Chondrocyte (in vitro differentiated cells): ENCODE measurements at regions not wholly inside any gene's neighbourhood (a gene's known extent, or its start where the extent isn't known, plus 50 kb on each side); places are given as distances from the start of the nearest gene placed in this dataset.

Source experiments
- DNase-seq: peaks from one replicate; pipeline ENCODE4 v3.0.0; 2021; ENCODE audit warnings: mixed read lengths, low spot score
- H3K27ac Mint-ChIP-seq: one replicate; pipeline ENCODE4 v1.8.0; 2021; ENCODE audit warnings: mild to moderate bottlenecking, moderate library complexity, mixed read lengths; ENCODE audit not compliant: unreplicated experiment
- H3K27me3 Mint-ChIP-seq: 2 replicates; pipeline ENCODE4 v1.8.0; 2021; ENCODE audit warnings: low read depth, mixed read lengths
- H3K36me3 Mint-ChIP-seq: 2 replicates; pipeline ENCODE4 v1.8.0; 2021; ENCODE audit warnings: low read depth, mixed read lengths
- H3K4me1 Mint-ChIP-seq: 2 replicates; pipeline ENCODE4 v1.8.0; 2021; ENCODE audit warnings: low read depth, mild to moderate bottlenecking, mixed read lengths
- H3K4me3 Mint-ChIP-seq: one replicate; pipeline ENCODE4 v1.8.0; 2021; ENCODE audit warnings: mild to moderate bottlenecking, moderate library complexity, mixed read lengths; ENCODE audit not compliant: unreplicated experiment
- H3K9me3 Mint-ChIP-seq: 2 replicates; pipeline ENCODE4 v1.8.0; 2021; ENCODE audit warnings: low read depth, mixed read lengths
- TF ChIP-seq, protein P1 (sequence below): fragments of 200-600 bp; sonication (generic); IDR thresholded peaks from 2 replicates; pipeline ENCODE4 v1.5.0; 2021; ENCODE audit warnings: antibody characterized with exemption, mild to moderate bottlenecking, moderate library complexity

DNA sequence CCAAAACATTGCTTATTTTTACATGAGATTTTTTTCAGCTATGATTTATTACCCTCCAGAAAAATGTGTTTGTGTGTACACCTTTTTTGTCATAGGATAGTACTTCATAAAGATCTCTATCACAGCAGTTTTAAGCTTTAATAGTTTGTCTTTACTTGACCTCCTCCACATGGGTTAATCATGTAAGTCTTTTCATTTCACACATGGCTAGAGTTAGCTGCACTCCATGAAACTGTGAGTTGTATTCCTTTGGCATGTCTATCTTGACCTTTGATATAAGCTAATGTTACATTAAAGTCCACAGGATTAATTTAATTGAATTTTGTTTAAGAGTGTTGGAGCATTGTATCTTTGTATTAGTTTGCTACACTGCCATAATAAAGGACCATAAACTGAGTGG is 217.1 kb downstream of the OTOL1 start:
- Mint-ChIP-seq H3K4me3 (no peak overlapping the region), H3K27ac (no peak overlapping the region), H3K9me3 (peaks cover 15% of the 10 kb centered on the region), H3K36me3 (no peaks in the 10 kb centered on the region), H3K4me1 (no peaks in the 10 kb centered on the region), H3K27me3 (peaks cover 3% of the 10 kb centered on the region)
- no peak for DNase-seq
- TF ChIP-seq, protein P1, sequence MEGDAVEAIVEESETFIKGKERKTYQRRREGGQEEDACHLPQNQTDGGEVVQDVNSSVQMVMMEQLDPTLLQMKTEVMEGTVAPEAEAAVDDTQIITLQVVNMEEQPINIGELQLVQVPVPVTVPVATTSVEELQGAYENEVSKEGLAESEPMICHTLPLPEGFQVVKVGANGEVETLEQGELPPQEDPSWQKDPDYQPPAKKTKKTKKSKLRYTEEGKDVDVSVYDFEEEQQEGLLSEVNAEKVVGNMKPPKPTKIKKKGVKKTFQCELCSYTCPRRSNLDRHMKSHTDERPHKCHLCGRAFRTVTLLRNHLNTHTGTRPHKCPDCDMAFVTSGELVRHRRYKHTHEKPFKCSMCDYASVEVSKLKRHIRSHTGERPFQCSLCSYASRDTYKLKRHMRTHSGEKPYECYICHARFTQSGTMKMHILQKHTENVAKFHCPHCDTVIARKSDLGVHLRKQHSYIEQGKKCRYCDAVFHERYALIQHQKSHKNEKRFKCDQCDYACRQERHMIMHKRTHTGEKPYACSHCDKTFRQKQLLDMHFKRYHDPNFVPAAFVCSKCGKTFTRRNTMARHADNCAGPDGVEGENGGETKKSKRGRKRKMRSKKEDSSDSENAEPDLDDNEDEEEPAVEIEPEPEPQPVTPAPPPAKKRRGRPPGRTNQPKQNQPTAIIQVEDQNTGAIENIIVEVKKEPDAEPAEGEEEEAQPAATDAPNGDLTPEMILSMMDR, result no peak

DNA sequence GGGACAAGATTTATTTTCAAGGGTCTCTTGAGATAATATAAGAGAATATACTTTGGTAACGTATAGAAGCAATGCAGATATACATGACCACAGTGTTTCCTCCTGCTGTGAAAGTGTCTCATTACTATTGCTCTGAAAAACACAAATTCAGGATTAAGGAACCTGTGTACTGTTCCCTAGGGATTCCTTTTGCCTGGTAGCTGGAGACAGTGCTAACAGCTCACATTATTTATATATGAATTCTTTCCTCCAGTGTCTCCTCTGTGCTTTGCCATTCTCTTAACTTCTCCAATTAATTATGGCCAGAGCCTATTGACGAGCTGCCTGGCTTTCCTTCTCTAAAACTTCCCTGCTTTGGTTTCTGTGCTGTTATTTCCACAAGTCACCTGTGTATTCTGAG is 235.4 kb downstream of the OTOL1 start:
- TF ChIP-seq, protein P1, result no peak
- no peak overlapping the region for H3K27ac Mint-ChIP-seq
- peaks cover 6% of the 10 kb centered on the region for H3K27me3 Mint-ChIP-seq

DNA sequence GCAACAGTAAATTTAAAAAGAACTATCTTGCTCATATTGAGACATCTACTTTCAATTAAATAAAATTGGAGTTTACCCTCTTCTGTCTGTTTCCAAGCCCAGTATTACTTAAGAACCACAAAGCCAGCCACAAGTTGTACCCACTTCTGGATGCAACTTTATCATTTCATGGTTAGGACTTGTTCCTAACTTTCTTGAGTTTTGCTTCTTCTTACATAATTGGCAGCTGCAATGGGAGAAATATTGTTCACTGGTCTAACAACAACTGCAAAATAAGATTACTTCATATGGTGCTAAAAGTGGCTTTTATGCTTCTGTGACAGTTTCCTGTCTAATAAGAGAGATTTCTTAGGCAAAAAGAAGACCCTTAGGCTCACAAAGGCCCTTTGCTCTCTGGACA is 240.6 kb downstream of the OTOL1 start:
- TF ChIP-seq, protein P1, result no peak
- Mint-ChIP-seq H3K4me1 (no peaks in the 10 kb centered on the region), H3K27me3 (peaks cover 10% of the 10 kb centered on the region), H3K9me3 (no peaks in the 10 kb centered on the region), H3K36me3 (no peaks in the 10 kb centered on the region), H3K4me3 (no peak overlapping the region), H3K27ac (no peak overlapping the region)
- DNase-seq, result no peak

More for the DNA sequence above, 235.4 kb downstream of the OTOL1 start:
- H3K4me1 Mint-ChIP-seq, result no peaks in the 10 kb centered on the region
- no peak for DNase-seq
- no peaks in the 10 kb centered on the region for H3K9me3 Mint-ChIP-seq
- H3K4me3 Mint-ChIP-seq, result no peak overlapping the region
- H3K36me3 Mint-ChIP-seq, result no peaks in the 10 kb centered on the region

DNA sequence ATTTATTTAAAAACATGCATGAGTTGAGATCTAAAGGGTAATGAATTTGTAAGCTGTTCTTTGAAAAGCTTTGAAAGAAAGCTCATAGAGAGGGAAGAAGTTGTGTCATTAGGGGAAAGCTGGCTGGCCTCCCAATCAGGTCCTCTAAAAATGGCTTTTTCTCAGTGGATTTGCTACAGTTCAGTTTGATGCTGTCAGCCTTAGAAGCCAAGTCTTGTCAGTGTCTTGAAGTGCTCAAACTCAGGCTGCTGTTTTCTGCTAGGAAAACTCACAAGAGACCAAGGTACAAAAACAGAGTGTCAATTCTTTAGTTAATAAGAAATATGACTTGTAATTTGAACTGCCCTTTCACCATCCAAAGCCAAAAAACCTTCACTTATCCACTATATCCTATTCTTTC is 243.8 kb downstream of the OTOL1 start:
- Mint-ChIP-seq H3K4me1 (no peaks in the 10 kb centered on the region), H3K36me3 (no peaks in the 10 kb centered on the region)
- no peak for DNase-seq

DNA sequence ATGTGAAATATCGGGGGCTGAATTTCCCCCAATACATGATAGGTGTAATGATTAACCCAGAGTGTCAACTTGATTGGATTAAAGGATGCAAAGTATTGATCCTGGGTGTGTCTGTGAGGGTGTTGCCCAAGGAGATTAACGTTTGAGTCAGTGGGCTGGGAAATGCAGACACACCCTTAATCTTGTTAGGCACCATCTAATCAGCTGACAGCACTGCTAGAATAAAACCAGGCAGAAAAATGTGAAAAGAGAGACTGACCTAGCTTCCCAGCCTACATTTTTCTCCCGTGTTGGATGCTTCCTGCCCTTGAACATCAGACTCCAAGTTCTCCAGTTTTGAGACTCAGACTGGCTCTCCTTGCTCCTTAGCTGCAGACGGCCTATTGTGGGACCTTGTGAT is 247.8 kb downstream of the OTOL1 start:
- H3K4me1 Mint-ChIP-seq, result no peaks in the 10 kb centered on the region
- H3K9me3 Mint-ChIP-seq, result no peaks in the 10 kb centered on the region
- H3K27ac Mint-ChIP-seq, result no peak overlapping the region
- H3K36me3 Mint-ChIP-seq, result no peaks in the 10 kb centered on the region
- H3K27me3 Mint-ChIP-seq, result peaks cover 9% of the 10 kb centered on the region
- DNase-seq, result no peak
- no peak overlapping the region for H3K4me3 Mint-ChIP-seq
- TF ChIP-seq, protein P1, result no peak

More for the DNA sequence above, 243.8 kb downstream of the OTOL1 start:
- no peak overlapping the region for H3K27ac Mint-ChIP-seq
- TF ChIP-seq, protein P1, result no peak
- H3K9me3 Mint-ChIP-seq, result no peaks in the 10 kb centered on the region
- H3K4me3 Mint-ChIP-seq, result no peak overlapping the region
- H3K27me3 Mint-ChIP-seq, result peaks cover 10% of the 10 kb centered on the region
